GM12878 (cell line): ENCODE measurements at regions not wholly inside any gene's neighbourhood (a gene's known extent, or its start where the extent isn't known, plus 50 kb on each side); places are given as distances from the start of the nearest gene placed in this dataset.

Experiments used
- ATAC-seq: fragments of 200-7000 bp; cut with Tn5 transposase; 3 replicates; pipeline ENCODE4 v1.9.1; 2020; ENCODE audit warnings: mild to moderate bottlenecking, moderate library complexity
- BruUV-seq: library from RNA; stranded (reverse); fragments of 400-500 nt; replicated peaks from 2 replicates; lab custom pipeline; 2021; lab: Mats Ljungman, UMichigan
- CTCF ChIA-PET: fragments of 300-600 bp; sonication (Branson Sonifier 250); formaldehyde crosslinking; extraction: SDS; loops from one replicate; lab custom pipeline; 2021; ENCODE audit warnings: inconsistent platforms; lab: Yijun Ruan, JAX
- POLR2A ChIA-PET: fragments of 350-600 bp; formaldehyde crosslinking; extraction: SDS; loops from one replicate; lab custom pipeline; 2021; ENCODE audit warnings: inconsistent platforms; lab: Charles Lee
- RAD21 ChIA-PET: fragments of 300-600 bp; sonication (Branson Sonifier 250); formaldehyde crosslinking; loops from one replicate; lab custom pipeline; 2023; ENCODE audit warnings: antibody characterized with exemption; ENCODE audit not compliant: unreplicated experiment; lab: Charles Lee
- SMC1A ChIA-PET: fragments of 300-600 bp; sonication (Branson Sonifier 250); formaldehyde crosslinking; loops from one replicate; lab custom pipeline; 2023; ENCODE audit not compliant: unreplicated experiment, uncharacterized antibody; lab: Charles Lee
- DNase-seq: peaks from one replicate; pipeline ENCODE4 v3.0.0-alpha.2; 2011; ENCODE audit warnings: low read depth, low spot score
- FAIRE-seq: peaks from 3 replicates; lab custom pipeline; 2011; peaks lifted over from hg19 to GRCh38; lab: Jason Lieb, UNC
- H2AFZ ChIP-seq: 2 replicates; pipeline ENCODE4 v1.6.0; 2011; ENCODE audit warnings: low read depth, low read length, control low read depth; ENCODE audit not compliant: control insufficient read depth
- H3K27ac ChIP-seq: 2 replicates; pipeline ENCODE4 v1.5.1; 2011; ENCODE audit warnings: control low read depth; ENCODE audit not compliant: control insufficient read depth, insufficient read depth
- H3K27me3 ChIP-seq, 2 experiments: replicated peaks in 1 of 2; 2 replicates each; pipeline versions ENCODE4 v1.6.0 to v1.6.1; 2011; ENCODE audit warnings: low read length in 1 of 2; ENCODE audit not compliant: control insufficient read depth in 2 of 2, insufficient read depth in 2 of 2
- H3K36me3 ChIP-seq, 2 experiments: 2 replicates each; pipeline ENCODE4 v1.5.1; 2011; ENCODE audit warnings: low read length in 1 of 2; ENCODE audit not compliant: control insufficient read depth in 2 of 2, insufficient read depth in 2 of 2
- H3K4me1 ChIP-seq: 2 replicates; pipeline ENCODE4 v1.6.1; 2011; ENCODE audit warnings: mild to moderate bottlenecking, low read length, moderate library complexity, mixed read lengths; ENCODE audit not compliant: control insufficient read depth, insufficient read depth
- H3K4me2 ChIP-seq: 2 replicates; pipeline ENCODE4 v1.6.0; 2011; ENCODE audit warnings: control low read depth; ENCODE audit not compliant: control insufficient read depth, insufficient read depth
- H3K4me3 ChIP-seq: fragments of 200-600 bp; sonication (generic); 2 replicates; pipeline ENCODE4 v1.5.1; 2016
- H3K79me2 ChIP-seq: 2 replicates; pipeline ENCODE4 v1.6.0; 2011; ENCODE audit warnings: low read length; ENCODE audit not compliant: control insufficient read depth, insufficient read depth
- H3K9ac ChIP-seq: 2 replicates; pipeline ENCODE4 v1.8.0; 2011; ENCODE audit warnings: low read length, control low read depth, mixed read lengths; ENCODE audit not compliant: control insufficient read depth, insufficient read depth
- H3K9me3 ChIP-seq: replicated peaks from 3 replicates; pipeline ENCODE4 v1.5.1; 2011; ENCODE audit warnings: mild to moderate bottlenecking, low read length; ENCODE audit not compliant: control insufficient read depth, insufficient read depth
- H4K20me1 ChIP-seq: 2 replicates; pipeline ENCODE4 v1.6.0; 2011; ENCODE audit not compliant: control insufficient read depth, insufficient read depth
- CBX3 ChIP-seq: fragments of 200-600 bp; sonication (generic); IDR thresholded peaks from 2 replicates; pipeline ENCODE4 v1.6.1; 2016; ENCODE audit warnings: low read depth, borderline replicate concordance
- CHD4 ChIP-seq: fragments of 200-600 bp; sonication (generic); IDR thresholded peaks from 2 replicates; pipeline ENCODE4 v1.6.1; 2016; ENCODE audit warnings: mild to moderate bottlenecking
- HCFC1 ChIP-seq: fragments of 150-350 bp; IDR thresholded peaks from 2 replicates; pipeline ENCODE4 v1.6.1; 2014; ENCODE audit warnings: low read length
- SPI1 ChIP-seq: IDR thresholded peaks from 2 replicates; pipeline ENCODE4 v1.6.1; 2011; ENCODE audit warnings: low read depth, mild to moderate bottlenecking, low read length, moderate library complexity, borderline replicate concordance; ENCODE audit not compliant: insufficient read depth
- TBL1XR1 ChIP-seq: IDR thresholded peaks from 2 replicates; pipeline ENCODE4 v1.6.1; 2012; ENCODE audit warnings: low read depth, low read length, improper control_type of control experiment
- WGBS: methylation state at CpG from one replicate; pipeline ENCODE4 v1.1.6; 2016; ENCODE audit warnings: low lambda C conversion rate; ENCODE audit not compliant: insufficient replicate concordance, insufficient coverage; ENCODE audit errors: missing lambda C conversion rate; 5-methylcytosine and 5-hydroxymethylcytosine counted together
- in situ Hi-C: fragments of 300-500 bp; cut with MboI; formaldehyde crosslinking; loops from 9 replicates; pipeline ENCODE4 v1.14.3; 2018; ENCODE audit warnings: mixed read lengths
- intact Hi-C: fragments of 100-400 bp; cut with micrococcal nuclease; formaldehyde crosslinking; loops from one replicate; pipeline ENCODE4 v1.14.2; 2022; ENCODE audit not compliant: unreplicated experiment
- TF ChIP-seq, protein P1 (sequence below), 3 experiments: IDR thresholded peaks in 2 of 3; conservative IDR thresholded peaks in 1 of 3; 2 replicates each; pipeline ENCODE4 v1.5.1; 2011; ENCODE audit warnings: low read depth in 3 of 3, low read length in 3 of 3, mild to moderate bottlenecking in 3 of 3, control low read depth in 2 of 3, moderate library complexity in 2 of 3, inconsistent platforms in 1 of 3, mixed read lengths in 1 of 3; ENCODE audit not compliant: control insufficient read depth in 2 of 3, insufficient read depth in 1 of 3; ENCODE audit errors: extremely low read depth in 1 of 3
- TF ChIP-seq, protein P2 (sequence below): fragments of 450-650 bp; IDR thresholded peaks from 2 replicates; pipeline ENCODE4 v1.6.1; 2014; ENCODE audit warnings: mild to moderate bottlenecking

DNA sequence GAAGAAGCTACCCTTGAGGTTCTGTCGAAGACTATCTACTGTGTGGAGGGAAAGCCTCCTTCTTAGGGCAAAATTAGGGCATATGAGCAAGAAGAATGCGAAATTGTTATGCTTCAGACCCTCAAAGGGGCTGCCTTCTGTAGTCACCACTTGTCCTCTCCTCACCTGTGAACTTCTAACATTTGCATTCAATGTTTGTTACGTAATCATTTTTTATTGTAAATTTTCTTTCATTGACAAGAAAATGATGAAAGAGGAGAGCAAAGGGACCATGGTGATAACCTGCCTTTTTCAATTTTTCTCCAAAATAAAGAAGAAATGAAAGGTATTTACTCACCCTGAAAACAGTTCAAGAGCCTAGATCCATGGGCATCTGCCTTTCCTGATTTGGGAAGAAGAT is 193.0 kb downstream of the SP3 start:
- Histone ChIP-seq H4K20me1 (no peaks in the 10 kb centered on the region), H3K27ac (no peak overlapping the region), H3K27me3 (no peaks in the 10 kb centered on the region), H3K4me1 (no peaks in the 10 kb centered on the region), H3K9ac (no peak overlapping the region), H3K79me2 (no peaks in the 10 kb centered on the region), H3K4me3 (no peak overlapping the region), H3K36me3 (no peaks in the 10 kb centered on the region), H3K4me2 (no peak overlapping the region), H2AFZ (no peak overlapping the region), H3K9me3 (no peaks in the 10 kb centered on the region)
- ChIA-PET SMC1A (no interaction called here), RAD21 (no interaction called here), POLR2A (no interaction called here), CTCF (no interaction called here)
- ATAC-seq: no peak
- no peak for TF ChIP-seq SPI1
- TF ChIP-seq HCFC1: no peak
- TF ChIP-seq, protein P1, sequence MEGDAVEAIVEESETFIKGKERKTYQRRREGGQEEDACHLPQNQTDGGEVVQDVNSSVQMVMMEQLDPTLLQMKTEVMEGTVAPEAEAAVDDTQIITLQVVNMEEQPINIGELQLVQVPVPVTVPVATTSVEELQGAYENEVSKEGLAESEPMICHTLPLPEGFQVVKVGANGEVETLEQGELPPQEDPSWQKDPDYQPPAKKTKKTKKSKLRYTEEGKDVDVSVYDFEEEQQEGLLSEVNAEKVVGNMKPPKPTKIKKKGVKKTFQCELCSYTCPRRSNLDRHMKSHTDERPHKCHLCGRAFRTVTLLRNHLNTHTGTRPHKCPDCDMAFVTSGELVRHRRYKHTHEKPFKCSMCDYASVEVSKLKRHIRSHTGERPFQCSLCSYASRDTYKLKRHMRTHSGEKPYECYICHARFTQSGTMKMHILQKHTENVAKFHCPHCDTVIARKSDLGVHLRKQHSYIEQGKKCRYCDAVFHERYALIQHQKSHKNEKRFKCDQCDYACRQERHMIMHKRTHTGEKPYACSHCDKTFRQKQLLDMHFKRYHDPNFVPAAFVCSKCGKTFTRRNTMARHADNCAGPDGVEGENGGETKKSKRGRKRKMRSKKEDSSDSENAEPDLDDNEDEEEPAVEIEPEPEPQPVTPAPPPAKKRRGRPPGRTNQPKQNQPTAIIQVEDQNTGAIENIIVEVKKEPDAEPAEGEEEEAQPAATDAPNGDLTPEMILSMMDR (IDR thresholded peaks at IDR 0.05 in 2 of 3, conservative IDR thresholded peaks at IDR 0.05 in 1 of 3; ENCODE audit: control insufficient read depth in 2 of 3, extremely low read depth in 1 of 3, insufficient read depth in 1 of 3, low read depth in 3 of 3, low read length in 3 of 3): no peak
- no peak for TF ChIP-seq TBL1XR1
- no peak for TF ChIP-seq CBX3
- TF ChIP-seq CHD4: no peak
- TF ChIP-seq, protein P2, sequence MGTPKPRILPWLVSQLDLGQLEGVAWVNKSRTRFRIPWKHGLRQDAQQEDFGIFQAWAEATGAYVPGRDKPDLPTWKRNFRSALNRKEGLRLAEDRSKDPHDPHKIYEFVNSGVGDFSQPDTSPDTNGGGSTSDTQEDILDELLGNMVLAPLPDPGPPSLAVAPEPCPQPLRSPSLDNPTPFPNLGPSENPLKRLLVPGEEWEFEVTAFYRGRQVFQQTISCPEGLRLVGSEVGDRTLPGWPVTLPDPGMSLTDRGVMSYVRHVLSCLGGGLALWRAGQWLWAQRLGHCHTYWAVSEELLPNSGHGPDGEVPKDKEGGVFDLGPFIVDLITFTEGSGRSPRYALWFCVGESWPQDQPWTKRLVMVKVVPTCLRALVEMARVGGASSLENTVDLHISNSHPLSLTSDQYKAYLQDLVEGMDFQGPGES: no peak
- FAIRE-seq: no peak
- BruUV-seq: no TSS peak
- in situ Hi-C loops (no loop called here), intact Hi-C loops (no loop called here)
- DNase-seq: no peak
- WGBS: 6% methylated on average over 3 of the region's 3 CpGs
